ENCODE measurements at regions not wholly inside any gene's neighbourhood (a gene's known extent, or its start where the extent isn't known, plus 50 kb on each side); places are given as distances from the start of the nearest gene placed in this dataset.

GRCh38 chr13:76350399-76350798, 535.8 kb downstream of the KCTD12 start:
- Histone ChIP-seq H2BK5ac (ENCODE audit: low read depth, low read length) (no peak overlapping the region), H4K8ac (ENCODE audit: extremely low read depth, insufficient read depth, low read length) (no peak overlapping the region), H3K9me3 (ENCODE audit: insufficient read depth in 2 of 2, low read depth in 1 of 2, low read length in 1 of 2) (no peaks in the 10 kb centered on the region), H2AFZ (ENCODE audit: low read length) (no peak overlapping the region), H3K4me1 (replicated peaks in 1 of 4; ENCODE audit: control insufficient read depth in 3 of 4, insufficient read depth in 4 of 4, low read length in 3 of 4) (no peaks in the 10 kb centered on the region), H3K79me1 (ENCODE audit: low read depth, low read length) (no peaks in the 10 kb centered on the region), H4K91ac (replicated peaks; ENCODE audit: insufficient read length, low read length) (no peak overlapping the region), H4K5ac (ENCODE audit: insufficient read length, low read depth, low read length) (no peak overlapping the region), H3K27me3 (replicated peaks in 1 of 4; ENCODE audit: control insufficient read depth in 3 of 4, extremely low read depth in 1 of 4, insufficient read depth in 3 of 4, low read length in 3 of 4) (no peaks in the 10 kb centered on the region), H3K79me2 (ENCODE audit: control insufficient read depth in 1 of 2, insufficient read depth in 2 of 2, low read length in 2 of 2) (no peaks in the 10 kb centered on the region), H3K23me2 (ENCODE audit: low read depth, low read length) (no peaks in the 10 kb centered on the region), H2BK15ac (ENCODE audit: low read length) (no peak overlapping the region), H3K36me3 (ENCODE audit: control insufficient read depth in 2 of 4, insufficient read depth in 4 of 4, low read length in 3 of 4) (no peaks in the 10 kb centered on the region), H2BK20ac (ENCODE audit: low read length) (no peak overlapping the region), H3K56ac (replicated peaks; ENCODE audit: insufficient read length, low read depth, low read length) (no peak overlapping the region), H4K20me1 (replicated peaks in 1 of 2; ENCODE audit: control insufficient read depth in 1 of 2, insufficient read depth in 2 of 2, low read length in 2 of 2) (no peaks in the 10 kb centered on the region), H3K4me3 (ENCODE audit: extremely low read depth in 1 of 4, insufficient read depth in 2 of 4, low read depth in 3 of 4, low read length in 4 of 4) (no peak overlapping the region), H2AK5ac (ENCODE audit: low read depth, low read length) (no peak overlapping the region), H2BK120ac (replicated peaks; ENCODE audit: low read depth, low read length) (no peak overlapping the region), H2BK12ac (ENCODE audit: low read depth, low read length) (no peak overlapping the region), H3K4ac (replicated peaks; ENCODE audit: insufficient read length, low read depth, low read length) (no peak overlapping the region), H3K23ac (ENCODE audit: insufficient read length) (no peak overlapping the region), H3K14ac (ENCODE audit: insufficient read length) (no peak overlapping the region), H3K27ac (ENCODE audit: low read depth, low read length) (no peak overlapping the region), H3K9ac (replicated peaks in 1 of 4; ENCODE audit: extremely low read depth in 1 of 4, low read depth in 3 of 4, low read length in 3 of 4) (no peak overlapping the region), H3K4me2 (ENCODE audit: insufficient read depth in 1 of 2, low read depth in 2 of 2, low read length in 2 of 2) (no peak overlapping the region), H3K18ac (ENCODE audit: extremely low read depth, low read length) (no peak overlapping the region)
- FAIRE-seq: no peak
- no peak for DNase-seq (ENCODE audit: low read depth in 1 of 2, low spot score in 2 of 2)
- WGBS, 2 experiments (ENCODE audit: extremely low coverage in 1 of 2, insufficient coverage in 1 of 2, insufficient read length in 1 of 2, insufficient replicate concordance in 2 of 2, low coverage in 1 of 2, low lambda C conversion rate in 2 of 2, missing lambda C conversion rate in 1 of 2): 85% methylated on average over 1 of the region's 1 CpG; no CpG with 5 or more reads in 1 of the 2 experiments
- ChIA-PET POLR2A (ENCODE audit: partially characterized antibody) (no interaction called here), CTCF (ENCODE audit: partially characterized antibody) (no interaction called here)
- no peak for TF ChIP-seq TBP (IDR thresholded peaks at IDR 0.05; ENCODE audit: low read depth, low read length)
- TF ChIP-seq NANOG (IDR thresholded peaks at IDR 0.05; ENCODE audit: insufficient read depth, low read depth, low read length, poor library complexity, severe bottlenecking): no peak
- TF ChIP-seq SP4 (IDR thresholded peaks at IDR 0.05; ENCODE audit: low read length): no peak
- TF ChIP-seq PHF8 (conservative IDR thresholded peaks at IDR 0.05; ENCODE audit: low read depth, low read length): no peak
- TF ChIP-seq SAP30 (IDR thresholded peaks at IDR 0.05; ENCODE audit: insufficient read depth, insufficient replicate concordance, low read length): no peak
- TF ChIP-seq KDM4A (IDR thresholded peaks at IDR 0.05; ENCODE audit: low read depth, low read length, severe bottlenecking): no peak
- TF ChIP-seq SUZ12 (IDR thresholded peaks at IDR 0.05; ENCODE audit: low read length): no peak
- no peak for TF ChIP-seq RBBP5 (IDR thresholded peaks at IDR 0.05; ENCODE audit: borderline replicate concordance, low read depth, low read length)
- no peak for TF ChIP-seq ZNF274 (IDR thresholded peaks at IDR 0.05; ENCODE audit: borderline replicate concordance, extremely low read depth, low read length)

Data from H1 (cell line).